ENCODE measurements at regions not wholly inside any gene's neighbourhood (a gene's known extent, or its start where the extent isn't known, plus 50 kb on each side); places are given as distances from the start of the nearest gene placed in this dataset.

DNA sequence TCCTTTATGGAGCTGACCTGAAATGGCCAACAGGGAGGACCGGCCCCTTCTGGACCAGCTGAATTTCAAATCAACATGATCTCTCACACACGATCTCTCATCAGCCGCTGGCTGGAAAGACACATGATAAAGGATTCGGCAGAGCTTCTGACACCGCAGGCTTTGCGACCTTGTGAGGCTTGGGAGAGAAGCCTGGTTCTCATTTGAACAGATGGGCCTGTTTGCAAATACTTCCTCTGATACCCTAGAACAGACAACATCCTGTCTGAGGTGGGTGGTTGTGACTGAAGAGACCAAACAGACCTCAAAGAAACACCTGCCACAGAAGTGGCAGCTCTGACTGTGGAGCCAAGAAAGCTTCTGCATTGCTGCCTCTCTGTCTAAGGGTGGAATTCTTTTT is 77.9 kb upstream of the SDK2 start:
- TF ChIP-seq PKNOX1 (IDR thresholded peaks at IDR 0.05) (no peak), HDGF (IDR thresholded peaks at IDR 0.05; ENCODE audit: borderline replicate concordance) (no peak), FOXM1 (IDR thresholded peaks at IDR 0.05; ENCODE audit: borderline replicate concordance) (no peak), BHLHE40 (IDR thresholded peaks at IDR 0.05; ENCODE audit: borderline replicate concordance) (no peak), NFRKB (IDR thresholded peaks at IDR 0.05) (no peak), SP1 (IDR thresholded peaks at IDR 0.05) (no peak)

Data from HEK293T (cell line).